CD4-positive, alpha-beta T cell treated with Interferon alpha-2 for 1 hour (primary cell): ENCODE measurements at regions not wholly inside any gene's neighbourhood (a gene's known extent, or its start where the extent isn't known, plus 50 kb on each side); places are given as distances from the start of the nearest gene placed in this dataset.
"Not testable (repeated sequence)": the region's sequence is repeated elsewhere in the genome, so short reads cannot be mapped to it uniquely, and the experiment has no call there.

Source experiments
- DNase-seq, 2 donors: peaks; one replicate each; pipeline ENCODE4 v3.0.0-alpha.2; 2020 to 2022

- DNase-seq = no peak
Observed at GRCh38 chr6:130613176-130613575, 214.0 kb upstream of the SMLR1 start.

GRCh38 chr6:130615816-130616215 lies 211.4 kb upstream of the SMLR1 start:
- DNase-seq = no peak

GRCh38 chr6:130617658-130618057 lies 209.5 kb upstream of the SMLR1 start:
- DNase-seq = no peak

- DNase-seq = not testable (repeated sequence)
Observed at GRCh38 chr6:130618806-130619205, 208.4 kb upstream of the SMLR1 start.

GRCh38 chr6:130620338-130620781 lies 206.8 kb upstream of the SMLR1 start:
- no peak for DNase-seq

- no peak for DNase-seq
Observed at GRCh38 chr6:130622142-130622541, 205.1 kb upstream of the SMLR1 start.

- no peak for DNase-seq
Observed at GRCh38 chr6:130624046-130624445, 203.2 kb upstream of the SMLR1 start.

GRCh38 chr6:130625825-130626527 lies 201.2 kb upstream of the SMLR1 start:
- DNase-seq = no peak

- no peak for DNase-seq
Observed at GRCh38 chr6:130628862-130629261, 198.3 kb upstream of the SMLR1 start.

- no peak for DNase-seq
Observed at GRCh38 chr6:130629640-130630039, 197.6 kb upstream of the SMLR1 start.

GRCh38 chr6:130632277-130632676 lies 194.9 kb upstream of the SMLR1 start:
- no peak for DNase-seq

- DNase-seq = no peak
Observed at GRCh38 chr6:130632897-130633296, 194.3 kb upstream of the SMLR1 start.

- DNase-seq = no peak
Observed at GRCh38 chr6:130643361-130643760, 183.8 kb upstream of the SMLR1 start.

- no peak for DNase-seq
Observed at GRCh38 chr6:130644175-130644574, 183.0 kb upstream of the SMLR1 start.

GRCh38 chr6:130644769-130645168 lies 182.4 kb upstream of the SMLR1 start:
- not testable (repeated sequence) for DNase-seq

GRCh38 chr6:130647246-130647645 lies 180.0 kb upstream of the SMLR1 start:
- DNase-seq = no peak

- no peak for DNase-seq
Observed at GRCh38 chr6:130655586-130655985, 171.6 kb upstream of the SMLR1 start.

GRCh38 chr6:130661077-130661476 lies 166.1 kb upstream of the SMLR1 start:
- DNase-seq = no peak

- DNase-seq = no peak
Observed at GRCh38 chr6:130666786-130667185, 160.4 kb upstream of the SMLR1 start.

GRCh38 chr6:130670142-130670541 lies 157.1 kb upstream of the SMLR1 start:
- DNase-seq = no peak

GRCh38 chr6:130671119-130671518 lies 156.1 kb upstream of the SMLR1 start:
- DNase-seq = no peak

GRCh38 chr6:130671577-130671976 lies 155.6 kb upstream of the SMLR1 start:
- no peak for DNase-seq

- DNase-seq = no peak
Observed at GRCh38 chr6:130672153-130672552, 155.1 kb upstream of the SMLR1 start.

GRCh38 chr6:130674604-130675003 lies 152.6 kb upstream of the SMLR1 start:
- DNase-seq = no peak

GRCh38 chr6:130675072-130675471 lies 152.1 kb upstream of the SMLR1 start:
- peak in 1 of 2 donors; percentile 12 for DNase-seq
